SH-SY5Y (cell line): ENCODE measurements at regions not wholly inside any gene's neighbourhood (a gene's known extent, or its start where the extent isn't known, plus 50 kb on each side); places are given as distances from the start of the nearest gene placed in this dataset.

Experiments used
- GATA2 ChIP-seq: IDR thresholded peaks from 2 replicates; pipeline ENCODE4 v1.6.1; 2011; ENCODE audit warnings: mild to moderate bottlenecking, low read depth, low read length
- GATA3 ChIP-seq: IDR thresholded peaks from 2 replicates; pipeline ENCODE4 v1.6.1; 2011; ENCODE audit warnings: low read depth, mild to moderate bottlenecking, low read length, moderate library complexity

DNA sequence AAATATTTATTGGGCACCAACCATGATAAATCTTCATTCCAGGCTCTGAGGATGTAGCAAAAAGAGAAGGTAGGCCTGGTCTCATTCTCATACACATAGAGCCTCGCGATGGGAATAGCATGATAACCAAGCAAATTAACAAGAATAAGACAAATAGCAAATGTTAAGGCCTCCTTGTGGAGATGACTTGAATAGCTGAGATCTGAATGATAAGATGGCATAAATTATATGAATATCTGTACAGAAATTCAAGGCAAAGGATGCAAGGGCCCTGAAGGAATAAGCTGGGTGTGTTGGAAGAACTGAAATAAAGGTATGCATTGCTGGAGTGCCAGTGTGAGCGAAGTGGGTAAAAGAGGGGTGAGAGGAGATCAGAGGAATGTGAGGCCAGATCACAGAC is 114.8 kb downstream of the ALX1 start:
- no peak for TF ChIP-seq GATA2
- TF ChIP-seq GATA3: no peak

DNA sequence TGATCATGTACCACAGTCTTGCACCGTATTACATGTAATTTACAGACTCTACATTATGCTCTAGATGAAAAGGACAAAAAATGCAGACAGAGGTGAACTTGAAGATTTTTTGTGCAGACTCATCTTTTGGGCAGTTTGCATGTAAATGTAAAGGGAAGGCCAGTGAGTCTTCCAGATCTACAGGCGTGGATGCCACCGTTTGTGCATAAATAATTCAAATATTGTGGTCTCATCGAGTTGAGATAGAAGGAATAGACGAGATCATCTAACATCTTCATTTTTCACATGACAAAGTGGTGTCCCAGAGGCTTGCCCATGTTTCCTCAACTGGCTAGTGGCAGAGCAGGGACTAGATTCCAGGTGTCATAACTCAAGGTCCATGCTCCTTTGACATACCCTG is 125.2 kb downstream of the ALX1 start:
- TF ChIP-seq GATA2: no peak
- no peak for TF ChIP-seq GATA3

DNA sequence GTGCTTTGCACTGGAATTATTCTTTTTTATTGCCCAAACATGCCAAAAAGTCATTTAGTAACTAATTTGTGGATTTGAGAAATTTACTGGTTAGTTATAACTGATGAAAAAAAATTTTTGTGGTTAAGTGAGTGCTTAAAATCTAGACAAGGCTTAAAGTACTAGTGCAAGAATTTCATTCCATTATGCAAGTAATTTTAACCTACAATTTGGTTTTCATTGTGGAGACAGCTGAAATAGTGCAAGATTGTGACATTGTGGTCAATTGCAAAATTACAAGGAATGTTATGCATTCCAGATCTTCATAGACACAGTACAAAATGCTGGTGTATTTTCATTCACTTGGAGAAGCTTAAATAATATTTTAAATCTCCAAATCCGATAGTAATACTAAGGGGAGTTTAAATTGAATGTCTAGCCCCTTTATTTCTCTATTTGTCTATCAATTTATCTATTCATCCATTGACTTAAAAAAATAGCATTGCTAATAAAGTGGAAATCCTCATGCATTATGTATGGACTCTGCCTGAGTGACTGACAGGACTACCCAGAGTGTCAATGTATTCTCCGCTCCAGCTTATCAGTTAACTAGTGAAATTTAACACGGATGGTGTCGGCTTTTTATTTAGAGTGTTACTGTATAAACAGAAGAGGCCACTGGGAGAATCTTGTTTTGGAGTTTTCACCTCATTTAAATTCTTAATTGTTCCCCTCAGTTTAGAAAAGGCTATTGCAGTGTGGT is 125.9 kb downstream of the ALX1 start:
- TF ChIP-seq GATA2: no peak
- no peak for TF ChIP-seq GATA3

DNA sequence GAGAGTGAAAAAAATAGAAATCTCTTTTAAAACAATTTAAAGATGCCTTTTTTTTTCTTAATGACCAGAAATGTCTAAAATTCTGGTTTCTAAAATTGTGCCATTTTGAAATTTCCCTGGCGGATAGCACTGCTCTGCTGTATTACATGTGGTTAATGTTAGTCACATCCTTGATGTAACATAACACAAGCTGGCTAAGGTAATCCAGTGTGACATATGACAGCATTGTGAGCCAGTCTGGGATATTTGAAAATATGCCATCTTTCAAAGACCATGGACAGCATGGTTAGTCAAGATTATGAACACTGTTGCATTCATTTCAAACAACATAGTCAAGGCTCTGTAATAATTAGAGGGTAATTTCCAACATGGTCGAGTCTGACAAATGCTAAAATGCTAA is 133.2 kb downstream of the ALX1 start:
- no peak for TF ChIP-seq GATA2
- no peak for TF ChIP-seq GATA3

DNA sequence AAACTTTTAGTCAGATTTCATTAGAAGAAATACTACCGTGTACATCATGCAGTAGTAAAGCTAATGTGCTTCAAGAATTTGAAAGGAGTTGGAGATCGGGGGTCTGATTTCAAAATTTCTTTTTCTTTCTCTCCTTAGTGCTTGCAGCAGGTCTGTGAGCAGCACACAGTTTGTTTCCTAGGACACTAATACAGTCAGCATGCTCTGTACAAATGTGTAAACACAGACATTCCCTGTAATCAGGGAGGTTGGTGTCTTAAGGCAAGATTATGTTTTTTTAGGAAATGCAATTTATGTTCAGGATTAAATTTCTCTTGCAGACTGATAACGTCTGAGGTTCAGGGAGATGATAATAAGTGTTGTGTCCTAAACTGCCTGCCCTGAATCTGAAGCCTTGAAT is 142.7 kb downstream of the ALX1 start:
- TF ChIP-seq GATA2: no peak
- TF ChIP-seq GATA3: no peak

DNA sequence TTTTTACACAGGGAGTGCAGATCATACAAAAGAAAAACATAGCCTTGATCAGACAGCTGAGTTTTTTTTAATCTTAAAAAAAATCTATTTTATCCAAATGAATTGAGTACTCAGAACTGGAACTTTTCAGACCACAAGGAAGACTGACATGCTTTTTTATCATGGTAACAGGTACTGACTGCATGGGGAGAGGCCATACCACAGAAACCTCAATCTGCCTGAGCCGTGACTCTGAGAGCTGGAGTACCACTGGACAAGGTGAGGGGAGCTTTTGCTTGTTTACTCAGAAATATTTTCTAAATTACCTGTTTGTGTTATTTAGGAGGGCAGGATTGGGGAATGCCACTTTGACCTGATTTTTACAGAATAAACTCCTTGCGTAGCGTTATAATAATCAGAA is 143.9 kb downstream of the ALX1 start:
- TF ChIP-seq GATA3 (no peak), GATA2 (no peak)

DNA sequence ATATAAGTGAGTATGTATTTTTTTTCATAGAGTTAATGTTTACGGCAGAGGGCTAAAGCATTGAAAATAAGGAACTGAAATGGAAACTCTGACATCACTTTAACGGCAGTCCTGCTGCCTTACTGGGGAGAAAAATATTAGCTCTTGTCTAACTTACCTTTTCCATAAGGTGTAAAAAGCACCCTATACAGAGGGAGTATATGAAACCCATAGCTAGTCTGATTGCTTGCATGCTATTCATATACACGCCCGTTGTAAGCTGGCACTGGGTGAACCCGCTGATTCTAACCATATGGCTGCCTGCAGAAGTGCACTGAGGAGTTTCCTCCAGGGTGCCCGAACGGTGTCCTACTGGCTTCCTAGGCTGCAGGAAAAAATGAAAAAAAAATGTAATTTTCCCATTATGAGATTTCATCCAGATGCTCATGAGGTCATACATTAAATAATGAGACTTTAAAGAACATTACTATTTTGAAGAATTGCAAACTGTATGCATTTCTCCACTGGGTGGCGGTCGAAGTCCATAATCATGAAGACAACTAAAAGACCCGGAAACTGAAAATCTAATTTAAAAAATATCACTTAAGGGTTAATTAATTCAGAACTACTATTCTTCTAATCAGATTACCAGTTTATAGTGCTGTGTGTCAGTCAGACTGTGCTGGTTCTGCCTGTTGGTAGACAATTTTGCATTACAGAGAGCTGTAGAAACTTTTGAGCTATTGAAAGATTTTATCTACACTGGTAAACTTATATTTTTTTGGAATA is 144.7 kb downstream of the ALX1 start:
- TF ChIP-seq GATA3: no peak
- no peak for TF ChIP-seq GATA2

DNA sequence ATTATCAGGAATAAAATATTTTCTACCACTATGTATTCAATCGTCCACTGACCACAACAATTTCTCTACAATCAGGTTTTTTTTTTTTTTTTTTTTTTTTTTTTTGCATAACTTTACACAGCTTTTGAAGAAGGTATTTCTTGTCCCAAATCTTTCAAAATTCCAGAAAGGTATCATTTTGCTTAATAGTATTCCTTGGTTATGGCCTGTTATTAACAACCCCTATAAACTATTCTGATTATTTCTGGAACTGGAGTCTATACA is 145.3 kb downstream of the ALX1 start:
- no peak for TF ChIP-seq GATA3
- TF ChIP-seq GATA2: no peak

DNA sequence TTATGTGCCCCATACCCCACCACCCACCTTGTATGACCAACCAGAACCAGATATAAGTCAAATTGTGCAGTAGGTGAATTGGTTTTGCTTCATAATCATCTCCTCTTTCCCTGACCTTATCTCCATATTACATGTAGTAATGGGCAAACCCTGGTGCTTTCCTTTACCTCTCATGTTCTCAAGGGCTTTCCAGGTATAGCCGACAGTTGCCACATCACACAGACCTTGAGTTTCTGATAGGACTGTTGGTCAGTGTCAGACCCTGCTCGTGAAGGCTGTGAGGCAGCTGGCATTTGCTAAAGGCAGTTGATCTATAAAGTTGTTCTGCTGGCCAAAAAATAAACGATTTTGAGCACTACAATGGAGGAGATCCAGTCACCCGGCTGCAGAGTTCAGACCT is 145.9 kb downstream of the ALX1 start:
- TF ChIP-seq GATA2 (no peak), GATA3 (no peak)

DNA sequence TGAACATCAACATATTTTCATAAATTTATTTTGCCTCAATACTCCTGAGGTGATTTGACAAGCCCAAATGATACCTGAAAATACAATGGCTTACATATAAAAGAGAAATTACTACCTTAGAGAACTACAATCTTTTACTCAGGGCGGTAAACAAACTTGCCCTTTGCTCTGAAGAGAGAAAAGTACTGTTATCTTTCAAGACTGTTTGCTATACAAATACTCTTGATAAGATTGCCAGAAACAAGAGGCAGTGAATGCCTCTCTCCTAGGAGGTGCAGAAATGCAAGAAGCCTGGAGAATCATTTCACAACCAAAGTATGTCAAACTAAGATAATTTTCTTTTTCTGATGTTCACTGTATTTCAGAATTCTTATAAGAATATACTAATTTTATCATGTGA is 160.3 kb downstream of the ALX1 start:
- no peak for TF ChIP-seq GATA2
- TF ChIP-seq GATA3: no peak

DNA sequence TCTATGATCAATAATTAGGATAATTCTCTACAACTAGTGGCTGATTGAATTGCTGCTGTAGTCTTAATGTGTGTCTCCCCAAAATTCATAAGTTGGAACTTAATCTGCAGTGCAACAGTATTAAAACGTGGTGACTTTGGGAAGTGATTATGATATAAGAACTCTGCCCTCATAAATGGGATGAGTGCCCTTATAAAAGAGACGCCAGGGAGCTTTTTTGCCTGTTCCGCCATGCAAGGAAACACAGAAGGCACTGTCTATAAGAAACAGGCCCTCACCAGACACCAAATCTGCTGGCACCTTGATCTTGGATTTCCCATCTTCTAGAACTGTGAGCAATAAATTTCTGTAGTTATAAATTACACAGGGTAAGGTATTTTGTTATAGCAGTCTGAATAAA is 161.0 kb downstream of the ALX1 start:
- TF ChIP-seq GATA2: no peak

DNA sequence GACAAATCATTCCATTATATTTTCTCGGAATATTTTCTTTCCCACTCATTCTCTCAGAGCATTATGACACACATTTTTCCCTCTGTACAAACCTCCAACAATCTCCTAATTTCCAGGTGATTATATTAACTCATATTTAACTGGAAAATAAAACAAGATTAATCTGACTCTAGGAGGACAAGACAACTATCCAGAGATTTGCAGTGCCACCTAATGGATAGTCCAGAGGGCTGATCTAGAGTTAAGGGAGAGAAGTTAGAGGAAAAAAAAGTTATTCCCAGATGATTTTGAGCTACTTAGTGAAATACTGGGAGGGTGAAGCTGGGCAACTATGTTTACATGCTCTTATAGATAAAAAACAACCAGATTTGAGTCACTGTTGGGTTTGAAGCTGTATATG is 161.7 kb downstream of the ALX1 start:
- TF ChIP-seq GATA2: no peak
- no peak for TF ChIP-seq GATA3

DNA sequence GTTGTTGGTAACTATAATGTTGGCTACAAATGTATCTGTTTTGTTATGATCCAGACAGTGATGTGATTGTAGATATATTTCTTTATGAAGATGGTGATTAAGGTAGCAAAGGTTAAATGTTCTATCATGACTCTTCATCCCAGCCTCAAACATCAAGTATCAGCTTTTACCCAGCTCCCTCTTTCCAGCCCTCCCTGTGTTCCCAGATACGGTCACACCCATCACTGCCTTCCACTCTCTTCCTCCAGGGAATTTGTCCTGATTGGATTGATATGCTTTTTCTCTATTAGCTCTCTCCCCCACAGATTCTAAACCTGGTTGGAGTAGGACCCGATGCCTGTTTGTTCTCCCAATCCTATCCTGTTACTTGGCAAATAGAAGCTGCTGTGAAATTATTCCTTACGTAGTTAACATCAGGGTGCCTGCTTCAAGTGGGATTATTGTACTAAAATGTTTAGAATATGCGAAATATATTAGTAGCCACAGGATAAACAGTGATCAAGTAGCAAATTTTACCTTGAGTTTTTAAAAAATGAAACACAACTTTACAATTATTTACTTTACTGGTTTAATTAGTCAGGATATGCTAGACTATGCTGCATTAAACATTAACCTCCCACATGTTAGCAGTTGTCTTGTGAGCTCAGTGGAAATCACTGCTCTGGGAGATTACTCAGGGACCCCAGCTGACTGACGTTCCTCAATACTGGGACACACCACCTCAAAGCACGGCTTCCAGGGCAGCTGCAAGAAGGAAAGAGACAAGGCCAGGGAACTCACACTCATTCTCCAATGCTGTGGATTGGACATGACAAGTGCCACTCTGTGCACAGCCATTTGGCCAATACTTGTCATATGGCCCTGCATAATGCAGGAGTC is 165.3 kb downstream of the ALX1 start:
- TF ChIP-seq GATA3: no peak
- TF ChIP-seq GATA2: 0 out of 2 replicates have a peak, but pooled peaks have one; percentile 13

DNA sequence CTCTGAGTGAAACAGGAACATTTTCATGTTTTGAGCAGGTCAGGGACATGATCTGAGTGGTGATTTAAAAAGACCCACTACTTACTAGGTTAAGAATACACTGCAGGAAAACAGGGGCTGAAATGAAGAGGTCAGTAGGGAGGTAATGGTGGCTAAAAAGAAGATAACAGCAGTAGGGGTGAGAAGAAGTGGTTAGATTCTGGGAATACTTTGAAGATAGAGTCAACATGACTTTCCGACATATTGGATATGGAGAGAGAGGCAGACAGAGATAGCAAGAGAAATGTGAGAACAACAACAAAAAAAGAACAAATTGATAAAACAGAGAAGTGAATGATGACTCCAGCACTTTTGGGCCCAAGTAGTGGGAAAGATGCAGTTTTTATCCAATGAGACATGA is 168.0 kb downstream of the ALX1 start:
- TF ChIP-seq GATA3 (no peak), GATA2 (no peak)

DNA sequence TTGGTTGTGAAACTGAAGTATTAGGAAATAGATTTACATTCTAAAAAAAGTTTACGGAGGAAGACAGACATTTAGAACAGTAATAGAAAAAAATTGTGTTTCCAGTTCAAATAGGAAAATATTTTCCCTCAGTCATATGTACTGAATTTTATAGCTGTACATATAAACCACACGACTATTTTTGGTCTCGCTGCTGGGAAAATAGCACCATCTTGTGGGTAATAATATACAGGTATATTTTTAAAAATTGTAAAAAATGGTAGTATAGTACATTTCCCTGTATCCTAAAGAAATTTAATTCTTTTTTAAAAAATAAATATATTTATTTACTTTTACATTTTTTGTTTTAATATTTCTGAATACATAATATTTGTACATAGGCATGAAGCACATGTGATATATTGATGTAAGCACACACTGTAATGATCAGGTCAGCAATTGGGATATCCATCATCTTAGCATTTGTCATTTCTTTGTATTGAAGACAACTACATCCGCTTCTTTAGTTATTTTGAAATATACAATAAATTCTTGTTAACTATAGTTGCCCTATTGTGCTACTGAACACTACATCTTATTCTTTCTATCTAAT is 168.6 kb downstream of the ALX1 start:
- TF ChIP-seq GATA2 (no peak), GATA3 (no peak)
